WERI-Rb-1 (cell line): ENCODE measurements at regions not wholly inside any gene's neighbourhood (a gene's known extent, or its start where the extent isn't known, plus 50 kb on each side); places are given as distances from the start of the nearest gene placed in this dataset.

Experiments used
- DNase-seq: peaks from one replicate; pipeline ENCODE4 v3.0.0-alpha.2; 2020
- H3K27ac ChIP-seq: fragments of 250-450 bp; sonication (Bioruptor Pico); 2 replicates; pipeline ENCODE4 v1.5.1; 2020; ENCODE audit warnings: mild to moderate bottlenecking, moderate library complexity
- H3K27me3 ChIP-seq: fragments of 250-450 bp; sonication (Bioruptor Pico); 2 replicates; pipeline ENCODE4 v1.5.1; 2021; ENCODE audit warnings: mild to moderate bottlenecking, low read depth, moderate library complexity; ENCODE audit not compliant: insufficient read depth, severe bottlenecking
- H3K36me3 ChIP-seq: fragments of 250-450 bp; sonication (Bioruptor Pico); 2 replicates; pipeline ENCODE4 v1.5.1; 2020; ENCODE audit warnings: mild to moderate bottlenecking, moderate library complexity
- H3K4me3 ChIP-seq: 2 replicates; pipeline ENCODE4 v1.5.1; 2011; ENCODE audit warnings: low read depth, mild to moderate bottlenecking, control low read depth, low read length
- H3K9me3 ChIP-seq: fragments of 250-450 bp; sonication (Bioruptor Pico); 2 replicates; pipeline ENCODE4 v1.5.1; 2021; ENCODE audit warnings: mild to moderate bottlenecking, moderate library complexity; ENCODE audit not compliant: severe bottlenecking
- CTCF ChIP-seq: IDR thresholded peaks from 2 replicates; pipeline ENCODE4 v1.5.1; 2011; ENCODE audit warnings: low read depth, mild to moderate bottlenecking, control low read depth, inconsistent platforms, low read length

- no peak overlapping the region for H3K4me3 ChIP-seq
- no peaks in the 10 kb centered on the region for H3K9me3 ChIP-seq
- no peaks in the 10 kb centered on the region for H3K27me3 ChIP-seq
- H3K27ac ChIP-seq: no peak overlapping the region
- no peak for DNase-seq
- H3K36me3 ChIP-seq: no peaks in the 10 kb centered on the region
- no peak for TF ChIP-seq CTCF
These were observed 71.2 kb upstream of the COL13A1 start for GRCh38 chr10:69730251-69731156.

DNA sequence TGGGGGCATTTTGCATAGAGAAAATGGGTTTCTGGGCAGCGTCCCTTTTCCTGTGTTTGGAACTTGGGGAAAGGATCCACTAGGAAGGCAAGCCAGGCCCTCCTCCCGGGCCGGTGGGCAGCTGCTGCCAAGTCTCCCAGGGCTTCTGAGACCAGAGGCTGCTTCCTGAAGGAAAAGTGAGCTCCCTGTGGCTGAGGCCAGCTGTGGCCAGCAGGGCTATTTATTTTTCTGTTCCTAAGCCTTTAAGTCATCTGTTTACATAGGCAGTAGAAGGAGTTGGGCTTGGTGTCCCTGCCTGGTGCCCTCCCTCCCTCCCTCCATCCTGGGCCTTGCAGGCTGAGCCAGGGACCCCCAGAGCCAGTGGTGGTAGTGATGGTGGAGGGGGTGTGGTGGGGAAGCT, 70.5 kb upstream of the COL13A1 start:
- peak; percentile 19 for DNase-seq
- no peak overlapping the region for H3K27ac ChIP-seq
- H3K27me3 ChIP-seq: no peaks in the 10 kb centered on the region
- TF ChIP-seq CTCF: no peak
- H3K36me3 ChIP-seq: no peaks in the 10 kb centered on the region
- no peak overlapping the region for H3K4me3 ChIP-seq
- no peaks in the 10 kb centered on the region for H3K9me3 ChIP-seq

- Histone ChIP-seq H3K27ac (no peak overlapping the region), H3K4me3 (no peak overlapping the region), H3K27me3 (no peaks in the 10 kb centered on the region), H3K9me3 (no peaks in the 10 kb centered on the region), H3K36me3 (no peaks in the 10 kb centered on the region)
- TF ChIP-seq CTCF: no peak
- DNase-seq: no peak
These were observed 70.0 kb upstream of the COL13A1 start for GRCh38 chr10:69731698-69732097.

- Histone ChIP-seq H3K9me3 (no peaks in the 10 kb centered on the region), H3K36me3 (no peaks in the 10 kb centered on the region), H3K4me3 (no peak overlapping the region), H3K27me3 (no peaks in the 10 kb centered on the region), H3K27ac (no peak overlapping the region)
- no peak for DNase-seq
- no peak for TF ChIP-seq CTCF
These were observed 69.4 kb upstream of the COL13A1 start for GRCh38 chr10:69732147-69732825.

- Histone ChIP-seq H3K4me3 (no peak overlapping the region), H3K36me3 (no peaks in the 10 kb centered on the region), H3K27me3 (no peaks in the 10 kb centered on the region), H3K9me3 (no peaks in the 10 kb centered on the region), H3K27ac (no peak overlapping the region)
- no peak for DNase-seq
- TF ChIP-seq CTCF: no peak
These were observed 68.9 kb upstream of the COL13A1 start for GRCh38 chr10:69732826-69733150.
